Activated CD4-positive, alpha-beta T cell treated with anti-CD3 and anti-CD28 coated beads, Interleukin-2, amount 50 U/mL, for 1 hour (primary cell): ENCODE measurements at regions not wholly inside any gene's neighbourhood (a gene's known extent, or its start where the extent isn't known, plus 50 kb on each side); places are given as distances from the start of the nearest gene placed in this dataset.

ENCODE experiments used
- DNase-seq: peaks from one replicate; pipeline ENCODE4 v3.0.0-alpha.2; 2020

GRCh38 chr4:151960449-151961230 is 199.8 kb upstream of the GATB start:
- DNase-seq = no peak

DNA sequence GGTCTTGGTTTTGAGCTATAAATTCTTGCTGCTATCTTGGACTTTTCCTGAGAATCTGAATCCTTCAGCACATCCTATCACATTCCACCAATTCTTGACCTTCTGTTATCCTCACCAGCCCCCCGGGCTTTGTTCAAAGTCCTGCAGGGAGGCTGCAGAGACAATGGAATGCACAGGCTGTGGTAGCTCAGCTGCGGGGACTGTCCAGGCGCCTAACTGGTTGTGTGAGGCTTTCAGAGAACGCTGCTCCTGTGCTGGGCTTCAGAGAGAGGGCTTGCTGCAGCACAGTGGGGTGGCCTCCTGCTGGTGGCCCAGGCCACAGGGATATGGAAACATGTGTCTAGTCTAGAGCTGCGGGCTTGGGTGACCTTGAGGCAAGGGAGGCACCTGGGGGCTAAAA is 196.3 kb upstream of the GATB start:
- DNase-seq = no peak

DNA sequence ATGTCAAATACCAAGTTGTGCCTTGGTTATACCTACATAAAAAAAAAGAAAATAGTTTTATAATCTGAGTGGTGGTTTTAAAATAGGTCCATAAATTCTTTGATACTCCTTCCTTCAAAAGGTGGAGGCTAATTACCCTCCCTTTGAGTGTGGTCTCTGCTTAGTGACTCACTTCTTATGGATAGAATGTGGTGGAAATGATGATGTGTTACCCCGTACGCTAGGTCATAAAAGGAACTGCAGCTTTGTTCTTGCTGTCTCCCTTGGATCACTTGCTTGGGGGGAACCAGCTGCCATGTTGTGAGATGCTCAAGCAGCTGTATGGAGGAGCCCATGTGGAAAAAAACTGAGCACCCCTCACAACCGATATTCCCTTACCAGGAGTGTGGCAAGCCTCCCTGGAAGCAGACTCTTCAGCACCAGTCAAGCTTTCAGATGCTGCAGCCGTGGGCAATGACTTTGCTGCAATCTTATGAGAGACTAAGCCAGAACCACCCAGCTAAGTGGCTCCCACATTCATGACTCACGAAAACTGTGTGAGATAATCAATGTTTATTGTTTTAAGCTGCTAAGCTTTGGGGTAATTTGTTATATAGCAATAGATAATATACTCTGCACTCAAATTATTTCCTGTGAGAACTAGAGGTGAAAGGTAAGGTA is 195.0 kb upstream of the GATB start:
- DNase-seq = no peak

- no peak for DNase-seq
Observed at GRCh38 chr4:151953795-151954372, 193.1 kb upstream of the GATB start.

DNA sequence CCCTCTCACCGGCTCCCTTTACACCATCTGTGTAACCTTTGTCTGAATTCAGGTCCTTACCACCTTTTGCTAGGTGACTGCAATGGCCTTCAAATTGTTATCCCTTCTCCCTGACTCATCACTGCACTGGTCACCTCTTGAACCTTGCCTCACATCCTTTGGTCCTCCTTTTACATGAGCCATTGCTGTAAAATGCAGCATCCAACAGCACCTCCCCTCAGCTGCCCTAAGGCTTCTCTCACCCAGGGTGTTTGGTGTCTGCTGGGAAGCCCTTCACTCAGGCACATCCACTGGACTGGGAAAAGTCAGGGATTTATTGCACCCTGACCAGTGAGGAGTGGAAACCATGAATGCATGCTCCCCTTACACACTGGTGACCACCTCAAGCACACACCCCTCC is 192.5 kb upstream of the GATB start:
- DNase-seq = no peak

DNA sequence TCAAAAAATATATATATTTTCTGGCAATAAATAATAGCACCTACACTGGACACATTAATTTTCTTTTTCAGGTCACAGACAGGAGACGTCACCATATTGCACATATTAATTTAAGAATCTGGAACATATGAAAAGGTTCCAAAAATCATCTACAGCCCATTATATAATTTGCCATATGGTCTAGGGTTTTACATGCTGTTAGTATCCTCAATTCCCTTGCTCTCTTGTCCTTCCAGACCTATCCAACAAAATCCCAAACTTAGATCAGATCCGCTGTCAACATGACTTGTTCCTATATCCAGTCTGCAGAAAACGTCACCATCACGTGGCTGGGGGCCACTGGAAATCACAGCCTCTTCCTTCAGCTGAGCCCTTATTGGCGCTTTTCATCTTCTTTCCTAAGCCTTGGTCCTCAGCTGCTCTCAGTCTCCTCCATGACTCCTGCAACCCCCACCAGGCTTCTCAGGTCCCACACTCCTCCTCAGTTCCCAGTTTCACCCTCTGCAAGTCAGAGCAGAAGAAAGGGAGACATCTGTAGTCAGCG is 192.0 kb upstream of the GATB start:
- DNase-seq = no peak

GRCh38 chr4:151952137-151952536 is 191.3 kb upstream of the GATB start:
- DNase-seq = no peak

DNA sequence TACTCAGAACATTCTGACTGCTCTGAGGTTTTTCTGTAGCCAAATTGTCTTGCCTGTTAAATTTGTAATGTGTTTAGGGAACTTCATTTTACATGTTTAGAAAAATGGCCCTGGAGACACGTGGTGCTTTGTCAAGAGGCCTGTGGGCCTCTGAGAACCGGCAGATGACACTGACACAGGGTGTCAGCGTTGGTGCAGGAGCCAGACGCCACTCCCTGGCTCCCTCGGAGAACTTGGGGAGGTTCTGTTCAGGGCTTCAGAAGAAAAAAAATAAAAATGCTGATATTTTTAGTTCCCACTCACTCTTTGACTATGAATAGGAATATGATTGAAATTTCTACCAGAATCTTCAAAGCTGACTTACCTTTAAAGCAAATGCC is 190.9 kb upstream of the GATB start:
- no peak for DNase-seq

DNA sequence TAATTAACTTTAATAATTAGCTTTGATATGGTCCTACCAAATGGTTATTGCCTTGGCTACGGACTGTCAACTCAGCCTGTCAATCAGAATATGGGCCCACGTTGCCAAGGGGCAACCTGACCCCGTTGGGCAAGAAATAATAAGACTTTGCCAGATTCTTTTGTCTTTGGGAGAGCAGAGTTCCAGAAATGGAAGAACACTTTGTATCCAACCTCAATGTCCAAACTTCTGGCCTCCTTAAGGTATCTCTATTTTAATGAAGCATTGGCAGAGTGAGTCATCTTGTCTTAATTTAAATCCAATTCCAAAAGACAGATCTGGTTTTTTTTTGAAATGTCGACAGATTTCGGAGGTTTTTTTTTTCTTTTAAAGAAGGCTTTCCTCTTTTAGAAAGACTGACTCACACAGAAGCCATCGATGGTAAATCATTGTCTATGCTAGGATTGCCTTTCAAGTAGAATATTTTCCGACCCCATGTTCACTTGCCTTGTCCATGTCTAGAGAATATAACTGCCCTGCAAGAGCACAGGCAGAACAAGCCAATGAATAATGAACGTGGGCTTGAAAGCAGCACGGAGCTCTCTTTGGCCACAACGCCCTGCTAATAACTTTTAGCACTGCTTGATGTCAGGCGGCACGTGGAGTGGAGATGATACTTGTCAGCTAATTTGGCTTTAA is 190.3 kb upstream of the GATB start:
- no peak for DNase-seq

DNA sequence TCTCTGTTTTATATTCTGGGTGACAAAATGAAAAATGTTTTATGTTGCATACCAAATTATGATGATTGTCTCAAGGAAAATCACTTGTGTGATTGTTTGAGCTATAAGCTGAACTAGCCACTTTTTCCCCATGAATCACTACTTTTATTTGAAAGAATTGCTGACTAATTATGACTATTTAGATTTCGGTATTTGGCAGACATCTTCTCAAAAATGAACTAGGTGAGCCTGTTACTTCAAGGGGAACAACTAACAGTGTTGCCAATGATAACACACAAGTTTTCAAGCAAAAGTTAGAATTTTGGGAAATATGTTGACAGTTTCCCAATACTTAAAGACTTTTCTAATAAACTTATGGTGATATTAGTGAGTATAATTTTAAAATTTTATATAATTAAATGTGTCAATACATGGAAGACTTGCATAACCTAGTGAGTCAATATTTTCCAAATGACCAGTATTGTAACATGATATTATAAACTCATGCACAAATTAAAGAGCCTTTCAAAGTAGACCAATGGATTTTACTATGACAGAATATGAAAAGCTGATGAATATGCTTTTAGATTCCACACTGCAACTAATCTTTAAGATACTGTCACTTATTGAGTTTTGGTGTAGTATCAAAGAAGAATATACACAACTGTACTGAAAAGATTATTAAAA is 187.7 kb upstream of the GATB start:
- no peak for DNase-seq

DNA sequence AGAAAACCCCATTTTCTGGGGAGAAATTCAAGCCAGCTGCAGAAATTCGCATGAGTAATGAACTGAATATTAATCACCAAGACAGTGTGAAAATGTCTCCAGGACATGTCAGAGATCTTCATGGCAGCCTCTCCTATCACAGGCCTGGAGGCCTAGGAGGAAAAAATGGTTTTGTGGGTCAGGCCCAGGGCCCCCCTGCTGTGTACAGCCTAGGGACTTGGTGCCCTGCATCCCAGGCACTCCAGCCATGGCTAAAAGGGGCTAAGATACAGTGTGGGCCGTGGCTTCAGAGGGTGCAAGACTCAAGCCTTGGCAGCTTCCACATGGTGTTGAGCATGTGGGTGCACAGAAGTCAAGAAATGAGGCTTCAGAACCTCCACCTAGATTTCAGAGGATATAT is 185.9 kb upstream of the GATB start:
- DNase-seq = no peak

- DNase-seq = no peak
Observed at GRCh38 chr4:151942971-151943370, 182.2 kb upstream of the GATB start.

GRCh38 chr4:151940926-151941617 is 180.3 kb upstream of the GATB start:
- no peak for DNase-seq

GRCh38 chr4:151940291-151940690 is 179.5 kb upstream of the GATB start:
- peak; percentile 1 for DNase-seq

DNA sequence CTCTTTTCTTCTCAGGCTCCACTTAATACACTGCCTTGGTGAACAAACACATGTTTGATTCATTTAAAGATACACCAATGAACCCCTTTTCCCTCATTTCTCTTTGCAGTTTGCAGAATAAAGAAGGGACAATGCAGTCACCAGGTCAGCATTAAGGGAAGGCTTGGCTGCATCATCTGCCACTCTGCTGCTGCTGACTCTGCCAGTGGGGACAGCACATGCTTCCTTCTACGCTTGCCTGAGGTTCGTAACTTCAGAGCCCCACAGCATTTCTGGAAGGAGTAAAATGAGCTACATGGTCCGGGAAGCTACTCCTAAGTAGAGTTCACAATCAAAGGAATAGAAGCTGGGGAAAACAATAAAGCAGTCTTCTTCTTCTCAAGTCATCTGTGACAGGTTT is 178.9 kb upstream of the GATB start:
- DNase-seq = no peak

DNA sequence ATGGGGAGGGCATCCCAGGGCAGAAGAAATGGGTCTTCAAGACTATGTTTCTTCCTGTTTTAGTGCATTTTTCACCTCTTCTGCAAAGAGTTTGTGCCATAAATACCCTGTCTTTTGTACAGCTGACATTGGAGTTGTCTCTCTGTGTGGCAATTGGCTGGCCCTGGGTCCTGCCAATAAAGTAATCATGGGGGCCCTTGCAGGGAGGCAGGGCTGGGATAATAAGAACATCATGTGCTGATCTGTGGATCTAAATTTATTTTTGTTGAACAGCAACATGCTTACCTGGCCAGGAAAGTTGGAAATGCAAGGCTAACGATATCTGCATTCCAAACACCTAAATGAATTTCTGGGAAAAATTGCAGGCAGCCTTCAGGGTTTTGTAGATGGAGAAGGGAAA is 174.6 kb upstream of the GATB start:
- no peak for DNase-seq

GRCh38 chr4:151934766-151935165 is 174.0 kb upstream of the GATB start:
- no peak for DNase-seq

DNA sequence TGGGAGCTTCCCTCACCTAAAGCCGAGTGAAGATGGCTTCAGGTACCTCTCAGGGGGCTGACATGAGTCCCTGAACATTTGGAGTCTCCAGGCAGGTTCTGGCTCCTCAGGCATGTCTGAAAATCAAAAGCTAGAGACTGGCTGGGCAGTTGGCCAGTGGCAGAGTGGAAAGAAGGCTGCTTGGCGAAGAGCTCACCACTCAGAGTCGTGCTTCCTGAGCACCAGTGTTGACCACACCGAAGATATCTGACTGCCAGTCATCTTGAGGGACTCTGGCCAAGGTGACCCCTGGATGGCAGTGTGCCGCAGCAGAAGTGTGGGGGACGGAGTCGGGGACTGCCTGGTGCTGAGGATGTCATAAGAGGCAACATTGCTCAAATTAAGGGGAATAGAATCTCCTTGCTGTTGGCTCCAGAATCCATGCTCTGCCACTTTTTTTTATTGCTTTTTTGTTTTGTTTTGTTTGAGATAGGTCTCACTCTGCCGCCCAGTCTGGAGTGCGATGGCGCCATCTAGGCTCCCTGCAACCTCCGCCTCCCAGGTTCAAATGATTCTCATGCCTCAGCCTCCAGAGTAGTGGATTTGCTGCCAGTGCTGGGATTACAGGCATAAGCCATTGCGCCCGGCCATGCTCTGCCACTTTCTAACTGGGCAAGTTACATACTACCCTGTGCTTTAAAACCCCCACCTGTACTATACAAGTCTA is 172.5 kb upstream of the GATB start:
- DNase-seq = no peak

- no peak for DNase-seq
Observed at GRCh38 chr4:151931563-151931962, 170.8 kb upstream of the GATB start.

DNA sequence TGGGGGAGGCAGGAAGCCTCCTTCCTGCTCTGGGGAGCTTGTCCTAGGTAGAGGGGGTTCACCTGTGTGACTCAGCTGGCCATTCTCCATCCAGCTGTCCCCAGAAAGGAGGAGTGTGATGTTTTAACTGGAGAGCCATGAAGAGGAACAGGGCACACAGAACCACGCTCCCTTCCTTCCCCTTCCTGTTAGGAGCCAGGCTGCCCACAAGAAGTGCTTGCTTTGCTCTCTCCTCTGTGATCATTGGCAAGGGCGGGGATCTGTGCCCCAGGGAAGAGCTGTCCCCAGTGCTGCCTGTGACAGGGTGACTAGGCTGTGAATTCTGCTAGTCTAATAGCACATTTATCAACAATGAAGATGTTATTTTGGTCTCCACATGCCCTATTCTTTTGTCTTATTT is 169.6 kb upstream of the GATB start:
- no peak for DNase-seq

- no peak for DNase-seq
Observed at GRCh38 chr4:151928112-151928511, 167.3 kb upstream of the GATB start.

DNA sequence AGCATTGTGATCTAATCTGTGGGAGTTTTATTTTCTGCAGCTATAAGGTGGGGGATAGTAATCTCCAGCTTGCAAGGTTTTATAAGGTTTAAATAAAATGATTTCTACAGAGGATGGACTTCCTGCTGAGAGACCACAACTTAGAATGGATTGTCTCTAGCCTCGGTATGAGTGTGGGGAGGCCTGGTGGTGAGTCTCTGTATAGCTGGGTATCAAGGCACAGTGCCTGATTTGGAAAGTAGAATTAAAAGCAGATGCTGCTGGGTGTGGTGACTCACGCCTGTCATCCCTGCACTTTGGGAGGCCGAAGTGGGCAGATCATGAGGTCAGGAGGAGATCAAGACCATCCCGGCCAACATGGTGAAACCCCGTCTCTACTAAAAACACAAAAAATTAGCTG is 162.0 kb upstream of the GATB start:
- no peak for DNase-seq
